Suprapubic skin (tissue), 3 donors: ENCODE measurements at regions not wholly inside any gene's neighbourhood (a gene's known extent, or its start where the extent isn't known, plus 50 kb on each side); places are given as distances from the start of the nearest gene placed in this dataset.

Experiments
- POLR2AphosphoS5 ChIP-seq, 3 donors: sonication (generic); formaldehyde crosslinking; IDR thresholded peaks; one replicate each; pipeline ENCODE4 v1.6.1; 2017; ENCODE audit warnings: antibody characterized with exemption in 3 of 3
- TF ChIP-seq, protein P1 (sequence below), 2 donors: fragments of 200-600 bp in 1 of 2; fragments of 450-650 bp in 1 of 2; sonication (generic) in 1 of 2; IDR thresholded peaks; one replicate each; pipeline ENCODE4 v1.5.1; 2016 to 2019; ENCODE audit warnings: antibody characterized with exemption in 2 of 2, mild to moderate bottlenecking in 1 of 2, moderate library complexity in 1 of 2

DNA sequence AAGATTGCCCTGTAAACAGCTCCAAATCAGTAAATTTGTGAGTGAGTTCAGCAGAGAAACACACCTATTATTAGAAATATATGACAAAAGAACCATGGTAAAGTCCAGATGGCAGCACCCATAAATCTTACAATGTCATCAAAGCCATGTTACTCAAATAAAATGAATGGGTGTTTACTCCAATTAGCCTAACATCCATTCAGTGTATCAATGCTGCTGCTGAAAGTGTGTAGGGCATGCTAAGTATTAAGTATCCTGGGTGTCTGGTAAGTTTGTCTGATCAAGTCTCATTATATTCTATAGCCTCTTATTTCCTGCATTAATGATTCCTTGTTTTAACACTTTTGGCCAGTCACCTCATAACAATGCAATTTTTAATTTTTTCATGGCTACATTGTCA is 185.5 kb upstream of the STEAP4 start:
- TF ChIP-seq, protein P1, sequence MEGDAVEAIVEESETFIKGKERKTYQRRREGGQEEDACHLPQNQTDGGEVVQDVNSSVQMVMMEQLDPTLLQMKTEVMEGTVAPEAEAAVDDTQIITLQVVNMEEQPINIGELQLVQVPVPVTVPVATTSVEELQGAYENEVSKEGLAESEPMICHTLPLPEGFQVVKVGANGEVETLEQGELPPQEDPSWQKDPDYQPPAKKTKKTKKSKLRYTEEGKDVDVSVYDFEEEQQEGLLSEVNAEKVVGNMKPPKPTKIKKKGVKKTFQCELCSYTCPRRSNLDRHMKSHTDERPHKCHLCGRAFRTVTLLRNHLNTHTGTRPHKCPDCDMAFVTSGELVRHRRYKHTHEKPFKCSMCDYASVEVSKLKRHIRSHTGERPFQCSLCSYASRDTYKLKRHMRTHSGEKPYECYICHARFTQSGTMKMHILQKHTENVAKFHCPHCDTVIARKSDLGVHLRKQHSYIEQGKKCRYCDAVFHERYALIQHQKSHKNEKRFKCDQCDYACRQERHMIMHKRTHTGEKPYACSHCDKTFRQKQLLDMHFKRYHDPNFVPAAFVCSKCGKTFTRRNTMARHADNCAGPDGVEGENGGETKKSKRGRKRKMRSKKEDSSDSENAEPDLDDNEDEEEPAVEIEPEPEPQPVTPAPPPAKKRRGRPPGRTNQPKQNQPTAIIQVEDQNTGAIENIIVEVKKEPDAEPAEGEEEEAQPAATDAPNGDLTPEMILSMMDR (IDR thresholded peaks at IDR 0.05), result no peak
- no peak for TF ChIP-seq POLR2AphosphoS5 (IDR thresholded peaks at IDR 0.05)
